ENCODE measurements at regions not wholly inside any gene's neighbourhood (a gene's known extent, or its start where the extent isn't known, plus 50 kb on each side); places are given as distances from the start of the nearest gene placed in this dataset.

DNA sequence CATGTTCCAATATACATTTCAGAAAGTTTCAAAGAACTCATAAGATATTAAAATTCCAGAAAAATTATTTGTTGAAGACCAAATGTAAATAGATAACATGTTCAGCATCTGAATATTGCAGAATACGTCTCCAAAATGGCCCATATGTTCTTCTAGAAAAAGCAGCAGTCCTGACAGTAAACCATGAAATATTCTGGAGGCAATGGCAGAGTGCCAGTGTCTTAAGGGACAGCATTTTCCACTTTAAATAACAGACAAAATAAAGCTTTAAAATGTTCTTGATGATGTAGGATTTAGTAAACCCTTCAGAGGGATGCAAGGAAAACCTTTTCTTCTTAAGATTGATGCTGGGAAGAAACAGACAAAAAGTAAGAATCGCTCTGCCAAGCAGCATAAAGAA, 721.0 kb downstream of the NR2F1-AS1 start:
- intact Hi-C loops (cut with DNase I; ENCODE audit: low total_unique reads), result no loop called here
- 68 to 87% (median 77%) methylated on average over 2 of the region's 2 CpGs for WGBS, 5 donors

DNA sequence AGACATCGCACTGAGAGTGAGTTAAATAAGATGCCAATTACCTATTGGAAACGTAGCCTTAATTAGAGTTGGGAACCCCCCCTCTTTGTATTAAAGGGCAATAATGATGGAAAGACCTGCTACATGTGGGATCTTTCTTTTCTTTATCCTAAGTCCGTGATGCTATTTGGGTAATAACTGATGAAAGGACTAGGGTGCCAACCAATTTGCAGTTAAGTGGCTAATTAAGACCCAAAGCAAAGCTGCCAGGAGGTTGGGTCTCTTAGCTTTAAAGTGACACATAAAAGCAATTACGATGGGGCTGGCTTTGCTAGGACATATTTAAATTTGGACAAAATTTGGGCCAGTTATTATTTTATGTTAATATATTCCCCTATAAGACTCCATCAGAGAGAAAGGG, 728.8 kb downstream of the NR2F1-AS1 start:
- Histone ChIP-seq H3K27me3 (replicated peaks in 1 of 7) (no peaks in the 10 kb centered on the region), H3K4me1 (no peaks in the 10 kb centered on the region), H3K9me3 (no peaks in the 10 kb centered on the region), H3K4me3 (no peak overlapping the region), H3K36me3 (no peaks in the 10 kb centered on the region), H3K27ac (no peak overlapping the region)
- 42 to 81% (median 65%) methylated on average over 4 of the region's 4 CpGs for WGBS, 5 donors
- DNase-seq, result no peak
- TF ChIP-seq, protein P1, sequence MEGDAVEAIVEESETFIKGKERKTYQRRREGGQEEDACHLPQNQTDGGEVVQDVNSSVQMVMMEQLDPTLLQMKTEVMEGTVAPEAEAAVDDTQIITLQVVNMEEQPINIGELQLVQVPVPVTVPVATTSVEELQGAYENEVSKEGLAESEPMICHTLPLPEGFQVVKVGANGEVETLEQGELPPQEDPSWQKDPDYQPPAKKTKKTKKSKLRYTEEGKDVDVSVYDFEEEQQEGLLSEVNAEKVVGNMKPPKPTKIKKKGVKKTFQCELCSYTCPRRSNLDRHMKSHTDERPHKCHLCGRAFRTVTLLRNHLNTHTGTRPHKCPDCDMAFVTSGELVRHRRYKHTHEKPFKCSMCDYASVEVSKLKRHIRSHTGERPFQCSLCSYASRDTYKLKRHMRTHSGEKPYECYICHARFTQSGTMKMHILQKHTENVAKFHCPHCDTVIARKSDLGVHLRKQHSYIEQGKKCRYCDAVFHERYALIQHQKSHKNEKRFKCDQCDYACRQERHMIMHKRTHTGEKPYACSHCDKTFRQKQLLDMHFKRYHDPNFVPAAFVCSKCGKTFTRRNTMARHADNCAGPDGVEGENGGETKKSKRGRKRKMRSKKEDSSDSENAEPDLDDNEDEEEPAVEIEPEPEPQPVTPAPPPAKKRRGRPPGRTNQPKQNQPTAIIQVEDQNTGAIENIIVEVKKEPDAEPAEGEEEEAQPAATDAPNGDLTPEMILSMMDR (IDR thresholded peaks at IDR 0.05 in 8 of 11, conservative IDR thresholded peaks at IDR 0.05 in 3 of 11), result no peak
- TF ChIP-seq POLR2A (IDR thresholded peaks at IDR 0.05), result no peak
- TF ChIP-seq POLR2AphosphoS5 (IDR thresholded peaks at IDR 0.05), result no peak
- intact Hi-C loops (cut with DNase I; ENCODE audit: low total_unique reads), result no loop called here

More for the DNA sequence above, 721.0 kb downstream of the NR2F1-AS1 start:
- no peak for DNase-seq
- no peaks in the 10 kb centered on the region for H3K27me3 ChIP-seq (replicated peaks in 1 of 7)
- H3K4me1 ChIP-seq, result no peaks in the 10 kb centered on the region
- no peaks in the 10 kb centered on the region for H3K36me3 ChIP-seq
- no peak overlapping the region for H3K27ac ChIP-seq
- no peak overlapping the region for H3K4me3 ChIP-seq
- TF ChIP-seq POLR2A (IDR thresholded peaks at IDR 0.05) (no peak), POLR2AphosphoS5 (IDR thresholded peaks at IDR 0.05) (no peak)
- TF ChIP-seq, protein P1 (IDR thresholded peaks at IDR 0.05 in 8 of 11, conservative IDR thresholded peaks at IDR 0.05 in 3 of 11), result no peak
- H3K9me3 ChIP-seq, result no peaks in the 10 kb centered on the region

DNA sequence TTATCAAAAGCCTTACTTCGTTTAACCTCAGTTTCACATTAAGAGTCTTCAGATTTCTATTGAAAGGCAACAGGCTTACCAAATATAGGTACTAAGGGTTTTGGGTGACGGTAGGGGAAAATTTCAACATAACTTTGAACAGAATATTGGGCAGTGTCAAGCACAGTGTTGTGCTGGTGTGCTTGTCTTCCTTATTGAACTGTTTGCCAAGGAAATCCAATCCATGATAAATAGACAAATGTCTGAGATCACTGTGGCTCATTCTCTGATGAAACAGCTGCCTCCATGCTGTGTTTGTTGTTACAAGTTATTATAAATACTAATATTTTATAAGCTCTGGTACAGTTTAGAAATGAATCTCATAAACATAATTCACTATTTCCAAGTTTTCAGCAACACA, 730.1 kb downstream of the NR2F1-AS1 start:
- Histone ChIP-seq H3K4me1 (no peaks in the 10 kb centered on the region), H3K36me3 (no peaks in the 10 kb centered on the region), H3K27me3 (replicated peaks in 1 of 7) (no peaks in the 10 kb centered on the region), H3K27ac (no peak overlapping the region), H3K4me3 (no peak overlapping the region), H3K9me3 (no peaks in the 10 kb centered on the region)
- intact Hi-C loops (cut with DNase I; ENCODE audit: low total_unique reads), result no loop called here
- 65 to 82% (median 72%) methylated on average over 2 of the region's 2 CpGs for whole genome bisulfite sequencing, 5 donors
- DNase-seq, result no peak
- no peak for TF ChIP-seq POLR2A (IDR thresholded peaks at IDR 0.05)
- TF ChIP-seq POLR2AphosphoS5 (IDR thresholded peaks at IDR 0.05), result no peak
- TF ChIP-seq, protein P1 (IDR thresholded peaks at IDR 0.05 in 8 of 11, conservative IDR thresholded peaks at IDR 0.05 in 3 of 11), result no peak

DNA sequence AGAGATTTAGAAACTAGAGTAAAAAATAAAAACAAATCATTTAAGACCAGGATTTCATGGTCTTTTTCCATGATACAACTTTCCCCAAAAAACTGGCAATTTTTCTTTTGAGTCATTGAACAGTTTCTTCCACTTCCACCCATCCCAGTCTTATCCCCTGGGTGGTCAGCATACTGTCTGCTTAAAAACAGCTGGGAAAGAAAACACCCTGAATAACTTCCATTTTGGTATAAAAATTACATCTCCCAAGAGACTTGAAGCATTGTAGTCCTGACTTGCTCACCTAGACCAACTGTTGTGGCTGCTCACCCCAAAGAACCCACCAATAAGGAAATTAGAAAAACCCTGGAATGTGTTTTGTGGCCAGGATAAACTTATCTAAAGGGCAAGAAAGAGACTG, 731.3 kb downstream of the NR2F1-AS1 start:
- H3K27me3 ChIP-seq (replicated peaks in 1 of 7), result no peaks in the 10 kb centered on the region
- DNase-seq, result no peak
- no peak overlapping the region for H3K4me3 ChIP-seq
- no peak overlapping the region for H3K27ac ChIP-seq
- no peak for TF ChIP-seq POLR2A (IDR thresholded peaks at IDR 0.05)
- TF ChIP-seq POLR2AphosphoS5 (IDR thresholded peaks at IDR 0.05), result no peak
- H3K9me3 ChIP-seq, result no peaks in the 10 kb centered on the region
- intact Hi-C loops (cut with DNase I; ENCODE audit: low total_unique reads), result no loop called here
- H3K36me3 ChIP-seq, result no peaks in the 10 kb centered on the region
- H3K4me1 ChIP-seq, result no peaks in the 10 kb centered on the region

DNA sequence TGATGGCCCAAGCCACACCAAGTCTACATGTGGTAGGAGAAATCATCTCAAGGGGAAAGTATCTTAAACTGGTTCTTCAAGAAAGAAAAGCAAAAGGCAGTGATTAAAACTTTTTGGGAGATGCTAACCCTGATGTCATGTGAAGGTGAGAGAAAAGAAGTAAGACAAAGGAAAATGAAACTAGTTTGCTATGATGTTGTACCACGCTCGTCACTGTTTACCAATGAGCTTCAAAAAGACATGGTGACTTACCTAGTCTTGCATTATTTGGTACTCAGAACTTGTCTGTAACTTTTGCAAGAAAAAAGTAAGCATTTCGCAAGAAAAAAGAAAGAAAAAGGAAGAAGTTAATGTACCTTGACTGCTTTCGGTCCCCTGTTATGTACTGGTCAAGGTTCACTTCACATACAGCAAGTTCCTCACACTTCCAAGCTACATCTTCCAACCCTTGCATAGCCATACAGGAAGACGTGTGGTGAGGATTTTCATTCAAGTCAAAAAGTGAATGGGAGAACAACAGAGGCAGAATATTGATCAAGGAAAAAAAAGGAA, 739.3 kb downstream of the NR2F1-AS1 start:
- WGBS, 5 donors, result 76 to 90% (median 82%) methylated on average over 5 of the region's 5 CpGs
- intact Hi-C loops (cut with DNase I; ENCODE audit: low total_unique reads), result no loop called here

More for the DNA sequence above, 739.3 kb downstream of the NR2F1-AS1 start:
- TF ChIP-seq, protein P1 (IDR thresholded peaks at IDR 0.05 in 8 of 11, conservative IDR thresholded peaks at IDR 0.05 in 3 of 11), result no peak
- TF ChIP-seq POLR2A (IDR thresholded peaks at IDR 0.05) (no peak), POLR2AphosphoS5 (IDR thresholded peaks at IDR 0.05) (no peak)
- no peak for DNase-seq
- no peaks in the 10 kb centered on the region for H3K9me3 ChIP-seq
- H3K4me3 ChIP-seq, result no peak overlapping the region
- H3K27me3 ChIP-seq (replicated peaks in 1 of 7), result no peaks in the 10 kb centered on the region
- no peak overlapping the region for H3K27ac ChIP-seq
- H3K36me3 ChIP-seq, result no peaks in the 10 kb centered on the region
- H3K4me1 ChIP-seq, result no peaks in the 10 kb centered on the region

Data from spleen (tissue), 11 donors.